PFSK-1 (cell line): ENCODE measurements at regions not wholly inside any gene's neighbourhood (a gene's known extent, or its start where the extent isn't known, plus 50 kb on each side); places are given as distances from the start of the nearest gene placed in this dataset.

ENCODE experiments used
- POLR2AphosphoS5 ChIP-seq: IDR thresholded peaks from 2 replicates; pipeline ENCODE4 v1.6.1; 2012; ENCODE audit warnings: low read depth, mild to moderate bottlenecking, control low read depth, low read length, moderate library complexity
- SIN3A ChIP-seq: IDR thresholded peaks from 2 replicates; pipeline ENCODE4 v1.6.1; 2012; ENCODE audit warnings: mild to moderate bottlenecking, low read length, moderate library complexity, borderline replicate concordance; ENCODE audit not compliant: insufficient read depth
- TAF1 ChIP-seq: IDR thresholded peaks from 2 replicates; pipeline ENCODE4 v1.6.1; 2012; ENCODE audit warnings: low read length, control low read depth, borderline replicate concordance; ENCODE audit not compliant: insufficient read depth
- TF ChIP-seq, protein P1 (sequence below), 2 experiments: IDR thresholded peaks; 2 replicates each; pipeline versions ENCODE4 v1.6.1 to v1.8.0; 2011 to 2012; ENCODE audit warnings: low read depth in 2 of 2, low read length in 2 of 2, control low read depth in 1 of 2, inconsistent platforms in 1 of 2, mild to moderate bottlenecking in 1 of 2, moderate library complexity in 1 of 2; ENCODE audit not compliant: insufficient read depth in 1 of 2

GRCh38 chr18:1746131-1746530 is 825.2 kb downstream of the METTL4 start:
- TF ChIP-seq, protein P1, sequence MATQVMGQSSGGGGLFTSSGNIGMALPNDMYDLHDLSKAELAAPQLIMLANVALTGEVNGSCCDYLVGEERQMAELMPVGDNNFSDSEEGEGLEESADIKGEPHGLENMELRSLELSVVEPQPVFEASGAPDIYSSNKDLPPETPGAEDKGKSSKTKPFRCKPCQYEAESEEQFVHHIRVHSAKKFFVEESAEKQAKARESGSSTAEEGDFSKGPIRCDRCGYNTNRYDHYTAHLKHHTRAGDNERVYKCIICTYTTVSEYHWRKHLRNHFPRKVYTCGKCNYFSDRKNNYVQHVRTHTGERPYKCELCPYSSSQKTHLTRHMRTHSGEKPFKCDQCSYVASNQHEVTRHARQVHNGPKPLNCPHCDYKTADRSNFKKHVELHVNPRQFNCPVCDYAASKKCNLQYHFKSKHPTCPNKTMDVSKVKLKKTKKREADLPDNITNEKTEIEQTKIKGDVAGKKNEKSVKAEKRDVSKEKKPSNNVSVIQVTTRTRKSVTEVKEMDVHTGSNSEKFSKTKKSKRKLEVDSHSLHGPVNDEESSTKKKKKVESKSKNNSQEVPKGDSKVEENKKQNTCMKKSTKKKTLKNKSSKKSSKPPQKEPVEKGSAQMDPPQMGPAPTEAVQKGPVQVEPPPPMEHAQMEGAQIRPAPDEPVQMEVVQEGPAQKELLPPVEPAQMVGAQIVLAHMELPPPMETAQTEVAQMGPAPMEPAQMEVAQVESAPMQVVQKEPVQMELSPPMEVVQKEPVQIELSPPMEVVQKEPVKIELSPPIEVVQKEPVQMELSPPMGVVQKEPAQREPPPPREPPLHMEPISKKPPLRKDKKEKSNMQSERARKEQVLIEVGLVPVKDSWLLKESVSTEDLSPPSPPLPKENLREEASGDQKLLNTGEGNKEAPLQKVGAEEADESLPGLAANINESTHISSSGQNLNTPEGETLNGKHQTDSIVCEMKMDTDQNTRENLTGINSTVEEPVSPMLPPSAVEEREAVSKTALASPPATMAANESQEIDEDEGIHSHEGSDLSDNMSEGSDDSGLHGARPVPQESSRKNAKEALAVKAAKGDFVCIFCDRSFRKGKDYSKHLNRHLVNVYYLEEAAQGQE (IDR thresholded peaks at IDR 0.05; ENCODE audit: insufficient read depth in 1 of 2, low read depth in 2 of 2, low read length in 2 of 2), result no peak
- TF ChIP-seq TAF1 (no peak), SIN3A (no peak), POLR2AphosphoS5 (no peak)
